GM21717 (cell line): ENCODE measurements at regions not wholly inside any gene's neighbourhood (a gene's known extent, or its start where the extent isn't known, plus 50 kb on each side); places are given as distances from the start of the nearest gene placed in this dataset.

ENCODE experiments used
- ATAC-seq: cut with Tn5 transposase; IDR thresholded peaks from one replicate; pipeline ENCODE4 v1.9.1; 2021; ENCODE audit warnings: mild to moderate bottlenecking, moderate library complexity; ENCODE audit not compliant: unreplicated experiment

GRCh38 chr14:38526826-38527501 lies 271.1 kb upstream of the CLEC14A start:
- no peak for ATAC-seq

DNA sequence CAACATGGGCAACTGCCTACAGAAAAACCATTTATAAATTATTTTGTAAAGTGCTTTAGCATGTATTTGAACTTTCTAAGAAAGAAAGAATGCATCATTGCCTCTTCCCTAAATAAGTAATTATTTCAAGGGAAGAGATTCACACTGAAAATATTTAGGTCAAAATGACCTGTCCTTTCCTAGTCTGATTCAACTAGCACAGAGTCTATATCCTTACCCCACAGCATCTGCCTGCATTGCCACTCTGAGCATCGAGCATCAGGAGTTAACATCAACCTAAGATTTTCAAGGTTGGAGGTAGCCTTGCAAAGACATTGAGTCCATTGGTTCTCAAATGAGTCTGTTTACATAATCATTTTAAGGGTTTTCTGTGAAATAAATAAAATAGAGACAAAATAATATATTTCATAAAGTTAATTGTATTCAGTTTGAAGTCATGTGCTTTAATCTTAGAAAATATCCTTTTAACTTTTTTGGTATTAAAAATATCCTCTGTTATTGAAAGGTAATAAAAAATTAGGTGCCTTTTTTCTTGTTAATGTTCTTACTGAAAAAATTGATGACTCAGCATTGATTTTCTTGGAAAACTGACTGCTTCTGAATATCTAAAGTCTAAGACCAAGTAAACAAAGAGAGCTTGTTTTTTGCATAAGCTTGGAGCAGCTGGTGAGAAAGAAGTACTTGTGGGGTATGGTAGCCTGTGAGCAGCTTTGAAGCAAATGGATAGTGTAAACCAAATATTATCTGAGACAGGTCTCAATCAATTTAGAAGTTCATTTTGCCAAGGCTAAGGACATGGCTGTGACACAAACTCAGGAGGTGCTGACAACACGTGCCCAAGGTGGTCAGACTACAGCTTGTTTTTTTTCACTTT lies 269.0 kb upstream of the CLEC14A start:
- ATAC-seq: no peak

- ATAC-seq: no peak
Measured at GRCh38 chr14:38522724-38523123, 266.8 kb upstream of the CLEC14A start.

DNA sequence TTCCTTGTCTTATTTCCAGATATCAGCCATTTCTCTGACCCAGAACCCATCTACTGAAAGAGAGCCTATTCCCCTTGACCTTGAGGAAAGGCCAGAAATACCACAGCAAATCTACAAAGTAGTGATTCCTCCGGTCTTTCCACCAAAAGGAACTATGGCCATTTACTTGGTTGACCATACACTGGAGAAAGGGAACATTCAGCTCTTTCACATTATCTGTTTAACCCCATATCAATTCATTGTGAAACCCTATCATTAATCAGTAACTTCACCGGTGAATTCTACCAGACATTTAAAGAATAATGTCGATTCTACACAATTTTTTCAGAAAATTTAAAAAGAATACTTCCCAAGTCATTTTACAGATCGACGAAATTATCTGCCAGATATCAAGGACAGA lies 265.7 kb upstream of the CLEC14A start:
- ATAC-seq: no peak

- ATAC-seq: no peak
Measured at GRCh38 chr14:38517426-38517825, 261.5 kb upstream of the CLEC14A start.

- no peak for ATAC-seq
Measured at GRCh38 chr14:38512236-38512635, 256.3 kb upstream of the CLEC14A start.

GRCh38 chr14:38507299-38507698 lies 251.4 kb upstream of the CLEC14A start:
- ATAC-seq: no peak

DNA sequence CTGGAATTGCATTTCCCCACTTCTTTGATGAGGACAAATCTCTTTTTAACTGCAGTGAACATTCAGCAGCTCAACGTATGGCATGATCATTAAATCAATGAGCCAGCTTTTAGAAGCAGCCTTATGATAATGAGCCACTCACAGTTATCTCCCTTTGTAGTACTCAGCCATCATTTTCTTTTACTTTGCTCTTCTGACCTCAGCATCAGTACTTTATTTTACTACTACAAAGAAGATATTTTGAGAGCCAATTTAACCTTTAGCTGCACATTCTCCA lies 250.0 kb upstream of the CLEC14A start:
- no peak for ATAC-seq

DNA sequence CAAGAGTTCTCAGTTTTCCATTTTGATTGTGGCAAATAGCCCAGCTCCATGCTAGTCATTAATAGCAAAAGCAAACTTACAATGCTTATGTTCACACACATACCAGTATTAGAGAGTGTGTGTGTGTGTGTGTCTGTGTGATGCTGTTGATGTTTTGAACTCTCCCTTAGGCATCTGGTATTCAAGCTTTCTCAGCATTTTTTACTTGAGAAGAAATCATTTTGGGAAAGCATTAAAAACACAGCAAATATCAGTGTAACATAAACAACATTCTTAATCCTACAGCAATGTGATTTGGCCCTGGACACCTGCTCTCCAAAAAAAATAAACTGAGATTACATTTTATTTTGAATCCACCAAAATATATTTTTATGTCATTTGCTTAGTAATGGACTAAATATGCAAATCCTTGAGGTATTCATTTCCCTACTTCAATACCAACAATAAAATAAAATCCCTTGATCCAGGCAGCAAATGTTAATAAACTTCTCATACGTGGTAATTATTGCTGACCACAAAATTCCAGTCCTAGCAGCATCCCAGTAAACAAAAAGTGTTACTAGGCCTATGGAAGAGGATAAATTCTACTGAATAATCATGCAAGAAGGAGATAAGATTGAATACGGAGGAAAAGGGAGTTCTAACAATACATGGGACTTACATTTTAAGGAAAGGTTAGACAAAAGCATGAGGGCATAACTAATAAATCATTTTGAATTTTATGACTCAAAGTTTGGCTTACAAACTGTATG lies 249.5 kb upstream of the CLEC14A start:
- ATAC-seq: no peak

DNA sequence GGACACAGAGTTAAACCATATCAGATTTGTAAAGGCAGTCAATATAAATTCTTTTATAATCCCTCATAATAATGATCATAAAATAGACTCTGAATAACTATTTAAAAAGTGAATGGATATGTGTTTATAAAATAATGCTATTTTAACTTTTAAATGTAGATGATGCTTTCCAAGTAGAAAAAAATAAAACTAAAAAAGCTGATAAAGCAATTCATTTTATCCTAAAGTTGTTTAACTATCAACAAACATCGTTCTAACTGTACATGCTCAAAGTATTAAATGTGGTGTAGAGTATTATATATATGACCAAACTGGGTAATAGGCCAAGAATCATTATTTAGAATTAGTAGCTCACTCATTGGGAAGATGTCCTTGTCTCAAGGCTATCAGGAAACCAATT lies 248.3 kb upstream of the CLEC14A start:
- no peak for ATAC-seq

- ATAC-seq: no peak
Measured at GRCh38 chr14:38502239-38502638, 246.3 kb upstream of the CLEC14A start.

- no peak for ATAC-seq
Measured at GRCh38 chr14:38500125-38500524, 244.2 kb upstream of the CLEC14A start.

- no peak for ATAC-seq
Measured at GRCh38 chr14:38496092-38496491, 240.2 kb upstream of the CLEC14A start.

- ATAC-seq: no peak
Measured at GRCh38 chr14:38490273-38490672, 234.4 kb upstream of the CLEC14A start.

DNA sequence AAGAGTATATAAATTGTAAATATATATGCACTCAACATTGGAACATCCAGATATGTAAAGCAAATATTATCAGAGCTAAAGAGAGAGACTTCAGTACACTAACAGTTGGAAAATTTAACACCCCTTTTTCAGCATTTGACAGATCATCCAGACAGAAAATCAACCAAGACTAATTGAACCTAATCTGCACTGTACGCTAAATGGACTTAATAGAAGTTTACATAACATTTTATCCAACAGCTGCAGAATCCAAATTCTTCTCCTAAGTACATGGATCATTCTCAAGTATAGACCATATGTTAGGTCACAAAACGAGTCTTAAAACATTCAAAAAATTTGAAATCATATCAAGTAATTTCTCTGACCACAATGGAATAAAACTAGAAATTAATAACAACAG lies 229.1 kb upstream of the CLEC14A start:
- ATAC-seq: no peak

GRCh38 chr14:38481952-38482678 lies 226.2 kb upstream of the CLEC14A start:
- no peak for ATAC-seq

DNA sequence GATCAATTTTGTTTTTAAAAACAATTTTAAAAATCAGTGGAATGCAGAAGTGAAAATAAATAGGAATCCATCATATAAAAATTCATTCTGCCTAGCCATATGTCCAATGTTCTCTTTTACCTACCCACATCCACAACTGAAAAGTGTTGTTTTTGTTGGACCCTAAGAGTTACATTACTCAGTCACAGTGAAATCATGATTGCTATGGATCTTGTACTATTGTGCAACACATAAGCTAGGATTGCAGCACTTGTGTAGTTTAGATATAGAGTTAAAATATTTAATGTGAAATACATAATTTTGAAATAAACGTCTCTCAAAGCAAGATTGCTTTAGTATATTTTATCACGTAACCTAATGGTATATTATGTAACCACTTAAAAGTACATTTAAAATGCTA lies 213.3 kb upstream of the CLEC14A start:
- ATAC-seq: no peak

DNA sequence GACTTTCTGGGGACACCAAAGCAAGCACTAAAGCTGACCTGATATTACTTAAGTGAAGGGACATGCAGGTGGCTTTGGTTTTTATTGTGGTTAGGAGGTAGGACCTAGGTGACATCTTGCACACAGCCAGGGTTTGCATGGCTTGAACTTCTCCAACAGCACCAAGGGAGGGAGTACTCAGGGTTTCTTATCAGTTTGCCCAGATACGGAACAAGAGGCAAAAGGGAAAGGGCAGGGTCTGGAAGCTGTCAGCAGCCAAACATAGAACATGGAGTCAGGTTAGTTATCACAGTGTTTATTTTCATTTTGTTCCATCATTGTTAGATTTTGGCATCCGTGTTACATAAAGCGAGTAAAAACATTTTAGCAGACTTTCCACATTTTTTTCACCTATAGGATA lies 186.3 kb upstream of the CLEC14A start:
- ATAC-seq: no peak

DNA sequence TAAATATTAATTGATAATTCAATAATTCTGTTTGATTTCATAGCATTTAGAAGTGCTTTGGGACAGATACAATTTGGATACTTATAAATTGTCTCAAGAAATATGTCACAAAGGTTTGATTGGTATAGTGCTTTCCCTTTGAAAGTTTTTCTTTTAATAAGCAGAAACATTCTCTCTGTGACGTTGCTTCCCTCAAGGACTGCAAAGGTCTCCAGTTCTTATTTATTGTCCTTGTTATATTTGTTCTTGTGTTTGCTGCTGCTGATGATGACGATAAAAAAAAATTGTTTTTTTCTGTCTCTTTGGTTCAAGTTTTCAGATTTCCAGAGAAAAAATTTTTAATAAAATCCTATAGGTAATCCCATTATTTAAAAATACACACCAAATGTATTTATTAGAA lies 176.3 kb upstream of the CLEC14A start:
- ATAC-seq: no peak

DNA sequence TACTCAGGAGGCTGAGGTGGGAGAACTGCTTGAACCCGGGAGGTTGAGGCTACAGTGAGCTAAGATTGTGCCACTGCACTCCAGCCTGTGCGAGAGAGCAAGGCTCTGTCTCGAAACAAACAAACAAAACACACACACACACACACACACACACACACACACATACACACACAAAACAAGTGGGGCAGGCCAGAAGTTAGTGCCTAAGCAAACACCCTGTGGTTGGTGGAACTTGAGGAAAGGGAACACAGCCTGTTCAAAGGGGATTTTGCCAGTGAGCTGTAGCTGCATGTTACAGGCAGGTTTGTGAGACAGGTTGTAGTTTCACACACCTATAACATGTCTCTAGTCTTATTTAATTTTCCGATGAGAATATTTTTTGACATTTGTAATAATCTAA lies 175.3 kb upstream of the CLEC14A start:
- ATAC-seq: no peak

GRCh38 chr14:38430522-38430921 lies 174.6 kb upstream of the CLEC14A start:
- ATAC-seq: no peak
